SK-N-SH (cell line): ENCODE measurements at regions not wholly inside any gene's neighbourhood (a gene's known extent, or its start where the extent isn't known, plus 50 kb on each side); places are given as distances from the start of the nearest gene placed in this dataset.
"Not testable (repeated sequence)": the region's sequence is repeated elsewhere in the genome, so short reads cannot be mapped to it uniquely, and the experiment has no call there.

ENCODE experiments used
- CTCF ChIA-PET: fragments of 300-600, 350-600 bp; formaldehyde crosslinking; extraction: SDS; loops from one replicate; lab custom pipeline; 2021; lab: Yijun Ruan, JAX
- POLR2A ChIA-PET: fragments of 350-600 bp; sonication (Branson Sonifier 250); formaldehyde crosslinking; extraction: SDS; loops from one replicate; lab custom pipeline; 2020; ENCODE audit warnings: antibody characterized with exemption, inconsistent platforms; lab: Yijun Ruan, JAX
- DNase-seq: peaks from one replicate; pipeline ENCODE4 v3.0.0; 2012
- H2AFZ ChIP-seq: fragments of 200-600 bp; sonication (generic); 2 replicates; pipeline ENCODE4 v1.8.1; 2016; ENCODE audit warnings: antibody characterized with exemption, mild to moderate bottlenecking, low read depth
- H3F3A ChIP-seq: fragments of 200-600 bp; sonication (generic); replicated peaks from 2 replicates; pipeline ENCODE3; 2016; ENCODE audit warnings: antibody characterized with exemption, mild to moderate bottlenecking; ENCODE audit not compliant: insufficient read depth
- H3K27ac ChIP-seq, 2 experiments: fragments of 200-500 bp in 1 of 2; fragments of 200-600 bp in 1 of 2; sonication (Bioruptor generic) in 1 of 2; sonication (generic), shearing (Covaris generic) in 1 of 2; 2 replicates each; pipeline versions ENCODE4 v1.5.1 to v1.6.1; 2014 to 2016; ENCODE audit warnings: low read depth in 2 of 2, inconsistent platforms in 1 of 2, low read length in 1 of 2, mild to moderate bottlenecking in 1 of 2, mixed read lengths in 1 of 2
- H3K27me3 ChIP-seq: fragments of 200-600 bp; sonication (generic), shearing (Covaris generic); 2 replicates; pipeline ENCODE4 v1.6.1; 2016; ENCODE audit warnings: mixed run types; ENCODE audit not compliant: insufficient read depth
- H3K36me3 ChIP-seq, 2 experiments: fragments of 200-500 bp in 1 of 2; fragments of 200-600 bp in 1 of 2; sonication (Bioruptor generic) in 1 of 2; sonication (generic) in 1 of 2; replicated peaks in 1 of 2; 2 replicates each; pipeline versions ENCODE3 to v1.5.1; 2014 to 2016; ENCODE audit warnings: low read length in 1 of 2, mild to moderate bottlenecking in 1 of 2; ENCODE audit not compliant: insufficient read depth in 2 of 2, control insufficient read depth in 1 of 2
- H3K4me1 ChIP-seq, 2 experiments: fragments of 200-500 bp in 1 of 2; fragments of 200-600 bp in 1 of 2; sonication (Bioruptor generic) in 1 of 2; sonication (generic), shearing (Covaris generic) in 1 of 2; 2 replicates each; pipeline versions ENCODE4 v1.5.1 to v1.6.1; 2014 to 2016; ENCODE audit warnings: low read depth in 1 of 2, low read length in 1 of 2, mixed run types in 1 of 2; ENCODE audit not compliant: insufficient read depth in 2 of 2, control insufficient read depth in 1 of 2
- H3K4me2 ChIP-seq: fragments of 200-600 bp; sonication (generic), shearing (Covaris generic); 2 replicates; pipeline ENCODE4 v1.6.1; 2017; ENCODE audit warnings: mixed run types
- H3K4me3 ChIP-seq, 2 experiments: fragments of 200-500 bp in 1 of 2; fragments of 200-600 bp in 1 of 2; sonication (Bioruptor generic) in 1 of 2; sonication (generic), shearing (Covaris generic) in 1 of 2; 2 replicates each; pipeline versions ENCODE4 v1.5.1 to v1.8.1; 2014 to 2016; ENCODE audit warnings: low read depth in 2 of 2, inconsistent platforms in 1 of 2, low read length in 1 of 2, mild to moderate bottlenecking in 1 of 2, mixed read lengths in 1 of 2, moderate library complexity in 1 of 2
- H3K79me2 ChIP-seq: fragments of 200-600 bp; sonication (generic); 2 replicates; pipeline ENCODE4 v1.8.1; 2017; ENCODE audit warnings: mild to moderate bottlenecking; ENCODE audit not compliant: insufficient read depth
- H3K9ac ChIP-seq: fragments of 200-600 bp; sonication (generic); 2 replicates; pipeline ENCODE4 v1.6.1; 2017; ENCODE audit warnings: mixed run types
- H3K9me2 ChIP-seq: fragments of 200-600 bp; sonication (generic); 2 replicates; pipeline ENCODE4 v1.6.1; 2017; ENCODE audit warnings: mixed run types
- H3K9me3 ChIP-seq: fragments of 200-600 bp; sonication (generic); 2 replicates; pipeline ENCODE4 v1.6.1; 2017; ENCODE audit warnings: mixed run types, mild to moderate bottlenecking, moderate library complexity
- H4K20me1 ChIP-seq: fragments of 200-600 bp; sonication (generic); 2 replicates; pipeline ENCODE4 v1.6.1; 2017; ENCODE audit warnings: mild to moderate bottlenecking, mixed run types; ENCODE audit not compliant: insufficient read depth
- CHD2 ChIP-seq: fragments of 150-350 bp; IDR thresholded peaks from 2 replicates; pipeline ENCODE4 v1.6.1; 2018; ENCODE audit warnings: low read length; ENCODE audit not compliant: partially characterized antibody
- EP300 ChIP-seq, 2 experiments: IDR thresholded peaks; 2 replicates each; pipeline versions ENCODE4 v1.4.0 to v1.6.1; 2012; ENCODE audit warnings: borderline replicate concordance in 1 of 2, low read depth in 1 of 2, low read length in 1 of 2
- FOSL2 ChIP-seq: IDR thresholded peaks from 2 replicates; pipeline ENCODE4 v1.4.0; 2012; ENCODE audit warnings: low read depth, mild to moderate bottlenecking, moderate library complexity, borderline replicate concordance
- FOXM1 ChIP-seq: IDR thresholded peaks from 2 replicates; pipeline ENCODE4 v1.4.0; 2012; ENCODE audit warnings: low read depth, mild to moderate bottlenecking
- GABPA ChIP-seq: IDR thresholded peaks from 2 replicates; pipeline ENCODE4 v1.4.0; 2012; ENCODE audit warnings: low read depth, mild to moderate bottlenecking
- JUND ChIP-seq: IDR thresholded peaks from 2 replicates; pipeline ENCODE4 v1.4.0; 2012
- MAX ChIP-seq: IDR thresholded peaks from 2 replicates; pipeline ENCODE4 v1.4.0; 2012; ENCODE audit warnings: low read depth
- MEF2A ChIP-seq: IDR thresholded peaks from 2 replicates; pipeline ENCODE4 v1.4.0; 2012; ENCODE audit warnings: low read depth, borderline replicate concordance
- NFIC ChIP-seq: IDR thresholded peaks from 2 replicates; pipeline ENCODE4 v1.4.0; 2012; ENCODE audit warnings: borderline replicate concordance
- POLR2AphosphoS5 ChIP-seq: IDR thresholded peaks from 2 replicates; pipeline ENCODE4 v1.6.1; 2012; ENCODE audit warnings: low read depth, low read length
- RAD21 ChIP-seq: IDR thresholded peaks from 2 replicates; pipeline ENCODE4 v1.6.1; 2012; ENCODE audit warnings: mild to moderate bottlenecking, low read length
- RFX5 ChIP-seq: IDR thresholded peaks from 2 replicates; pipeline ENCODE4 v1.6.1; 2012; ENCODE audit warnings: mild to moderate bottlenecking, improper control_type of control experiment, low read length
- SIN3A ChIP-seq: IDR thresholded peaks from 2 replicates; pipeline ENCODE4 v1.6.1; 2012; ENCODE audit warnings: low read depth, mild to moderate bottlenecking, low read length, moderate library complexity, borderline replicate concordance
- TAF1 ChIP-seq: IDR thresholded peaks from 2 replicates; pipeline ENCODE4 v1.6.1; 2012; ENCODE audit warnings: low read depth, mild to moderate bottlenecking, low read length, moderate library complexity, borderline replicate concordance
- WGBS: methylation state at CpG from one replicate; pipeline ENCODE4 v1.1.6; 2017; ENCODE audit warnings: low lambda C conversion rate; 5-methylcytosine and 5-hydroxymethylcytosine counted together
- TF ChIP-seq, protein P1 (sequence below): fragments of 150-350 bp; IDR thresholded peaks from 2 replicates; pipeline ENCODE4 v1.6.1; 2016; ENCODE audit warnings: mild to moderate bottlenecking, low read depth, low read length

DNA sequence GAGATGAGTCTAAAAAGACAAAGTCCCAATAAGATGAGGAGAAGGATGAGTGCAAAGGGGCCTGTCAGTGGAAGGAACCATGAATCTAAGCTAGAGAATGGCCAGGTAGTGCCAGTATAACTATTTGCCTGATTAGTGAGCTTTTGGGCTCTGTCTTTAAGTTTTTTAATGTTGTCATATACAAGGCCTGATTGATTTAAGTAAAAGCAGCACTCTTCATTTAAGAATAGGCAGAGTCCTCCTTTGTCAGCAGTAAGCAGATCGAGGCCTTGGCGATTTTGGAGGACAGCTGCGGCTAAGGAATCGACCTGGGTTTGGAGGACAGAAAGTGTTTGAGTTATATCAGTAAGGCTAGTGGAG lies 753.4 kb upstream of the ADGRB3 start:
- no peak for DNase-seq

DNA sequence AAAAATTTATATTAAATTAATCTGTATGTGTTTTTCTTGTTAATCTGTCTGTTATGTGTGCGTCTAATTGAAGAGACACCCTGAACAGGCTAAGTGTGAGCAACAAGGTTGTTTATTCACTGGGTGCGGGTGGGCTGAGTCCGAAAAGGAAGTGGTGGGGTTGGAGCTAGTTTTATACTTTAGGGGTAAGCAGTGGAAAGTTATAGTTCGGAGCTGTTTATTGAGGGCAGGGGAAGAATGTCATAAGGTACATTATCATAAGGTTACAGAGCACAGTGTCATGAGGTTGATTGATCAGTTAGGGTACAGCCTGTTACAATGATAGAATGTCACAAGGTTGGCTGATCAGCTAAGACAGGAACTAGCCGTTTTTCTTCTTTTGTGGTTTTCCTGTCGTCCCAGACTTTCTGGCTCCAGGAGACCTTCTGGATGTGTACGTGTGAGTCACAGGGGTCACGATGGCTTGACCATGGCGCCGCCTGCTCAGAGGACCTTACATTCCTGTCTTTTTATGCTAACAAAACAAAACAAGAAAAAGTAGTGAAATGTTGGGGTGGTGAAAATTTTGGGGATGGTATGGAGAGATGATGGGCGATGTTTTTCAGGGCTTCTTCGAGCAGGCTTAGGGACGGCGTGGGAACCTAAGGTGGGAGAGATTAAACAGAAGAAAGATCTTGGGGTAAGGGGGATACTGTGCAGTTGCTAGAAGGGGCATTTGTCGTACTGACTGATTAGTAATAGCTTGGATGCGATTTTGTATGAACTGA lies 754.0 kb upstream of the ADGRB3 start:
- Histone ChIP-seq H4K20me1 (no peaks in the 10 kb centered on the region), H3K9me2 (no peaks in the 10 kb centered on the region), H3K9me3 (no peaks in the 10 kb centered on the region), H3K27me3 (no peaks in the 10 kb centered on the region), H3K4me1 (no peaks in the 10 kb centered on the region), H2AFZ (no peak overlapping the region), H3K79me2 (no peaks in the 10 kb centered on the region), H3F3A (no peaks in the 10 kb centered on the region), H3K4me2 (no peak overlapping the region), H3K4me3 (no peak overlapping the region), H3K27ac (no peak overlapping the region), H3K9ac (no peak overlapping the region), H3K36me3 (no peaks in the 10 kb centered on the region)
- DNase-seq = no peak
- 59% methylated on average over 16 of the region's 16 CpGs for WGBS
- ChIA-PET POLR2A (no interaction called here), CTCF (no interaction called here)
- no peak for TF ChIP-seq TAF1
- TF ChIP-seq JUND = no peak
- no peak for TF ChIP-seq MAX
- TF ChIP-seq RFX5 = no peak
- TF ChIP-seq, protein P1, sequence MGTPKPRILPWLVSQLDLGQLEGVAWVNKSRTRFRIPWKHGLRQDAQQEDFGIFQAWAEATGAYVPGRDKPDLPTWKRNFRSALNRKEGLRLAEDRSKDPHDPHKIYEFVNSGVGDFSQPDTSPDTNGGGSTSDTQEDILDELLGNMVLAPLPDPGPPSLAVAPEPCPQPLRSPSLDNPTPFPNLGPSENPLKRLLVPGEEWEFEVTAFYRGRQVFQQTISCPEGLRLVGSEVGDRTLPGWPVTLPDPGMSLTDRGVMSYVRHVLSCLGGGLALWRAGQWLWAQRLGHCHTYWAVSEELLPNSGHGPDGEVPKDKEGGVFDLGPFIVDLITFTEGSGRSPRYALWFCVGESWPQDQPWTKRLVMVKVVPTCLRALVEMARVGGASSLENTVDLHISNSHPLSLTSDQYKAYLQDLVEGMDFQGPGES = no peak
- no peak for TF ChIP-seq MEF2A
- TF ChIP-seq FOXM1 = no peak
- no peak for TF ChIP-seq CHD2

More for the DNA sequence above, 753.4 kb upstream of the ADGRB3 start:
- Histone ChIP-seq H3K4me1 (no peaks in the 10 kb centered on the region), H3K27me3 (no peaks in the 10 kb centered on the region), H3K9me2 (no peaks in the 10 kb centered on the region), H3K27ac (no peak overlapping the region), H4K20me1 (no peaks in the 10 kb centered on the region), H3K4me2 (no peak overlapping the region), H3K4me3 (no peak overlapping the region), H3K9ac (no peak overlapping the region), H3K9me3 (no peaks in the 10 kb centered on the region), H2AFZ (no peak overlapping the region), H3F3A (no peaks in the 10 kb centered on the region), H3K36me3 (no peaks in the 10 kb centered on the region), H3K79me2 (no peaks in the 10 kb centered on the region)
- 48% methylated on average over 4 of the region's 4 CpGs for WGBS
- TF ChIP-seq FOXM1 = no peak
- no peak for TF ChIP-seq NFIC
- no peak for TF ChIP-seq SIN3A
- no peak for TF ChIP-seq EP300 (IDR thresholded peaks at IDR 0.05; ENCODE audit: borderline replicate concordance in 1 of 2, low read depth in 1 of 2, low read length in 1 of 2)
- TF ChIP-seq GABPA = no peak
- TF ChIP-seq RAD21 = no peak
- TF ChIP-seq FOSL2 = no peak
- no peak for TF ChIP-seq POLR2AphosphoS5
- TF ChIP-seq CHD2 = no peak
- POLR2A ChIA-PET = no interaction called here
- CTCF ChIA-PET = no interaction called here

GRCh38 chr6:67880343-67880742 lies 754.7 kb upstream of the ADGRB3 start:
- H3K4me1 ChIP-seq, H3K4me2 ChIP-seq, H3K79me2 ChIP-seq, H3K9me2 ChIP-seq, POLR2A ChIA-PET, H3K9ac ChIP-seq, H2AFZ ChIP-seq, H3K4me3 ChIP-seq, H3K36me3 ChIP-seq, CTCF ChIA-PET, H3F3A ChIP-seq, H3K9me3 ChIP-seq, DNase-seq, H3K27me3 ChIP-seq, H3K27ac ChIP-seq, H4K20me1 ChIP-seq: not testable (repeated sequence)
- 58% methylated on average over 4 of the region's 4 CpGs for WGBS

- H3K36me3 ChIP-seq, H3K4me2 ChIP-seq, CTCF ChIA-PET, H4K20me1 ChIP-seq, H3K27me3 ChIP-seq, H3K4me1 ChIP-seq, DNase-seq, H3K79me2 ChIP-seq, H3K9ac ChIP-seq, H3K27ac ChIP-seq, POLR2A ChIA-PET, H2AFZ ChIP-seq, H3F3A ChIP-seq, H3K9me2 ChIP-seq, H3K9me3 ChIP-seq, H3K4me3 ChIP-seq: not testable (repeated sequence)
- WGBS = 33% methylated on average over 1 of the region's 1 CpG
Measured at GRCh38 chr6:67879928-67880327, 755.2 kb upstream of the ADGRB3 start.
